ENCODE measurements at regions not wholly inside any gene's neighbourhood (a gene's known extent, or its start where the extent isn't known, plus 50 kb on each side); places are given as distances from the start of the nearest gene placed in this dataset.
A peak's percentile ranks its signal among the peaks of the same experiment; 100 is the strongest.

DNA sequence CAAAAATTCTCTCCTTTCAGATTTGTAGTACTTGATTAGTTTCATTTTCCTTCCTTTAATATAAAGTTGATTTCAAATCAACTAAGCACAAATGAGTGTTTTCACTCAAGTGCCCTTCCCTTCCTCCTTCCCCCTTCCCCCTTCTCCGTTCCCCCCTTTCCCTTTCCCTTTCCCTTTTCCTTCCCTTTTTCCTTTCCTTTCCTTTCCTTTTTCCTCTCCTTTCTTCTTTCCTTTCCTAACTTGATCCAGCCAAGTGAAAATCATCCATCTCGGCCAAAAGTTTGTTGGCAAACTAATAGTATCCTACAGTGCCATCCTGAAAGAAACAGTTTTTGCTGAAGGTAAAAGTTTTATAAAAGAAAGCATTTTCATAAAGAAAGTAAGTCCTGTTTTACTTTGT, 85.3 kb upstream of the CD180 start:
- no peak overlapping the region for H3K4me3 Mint-ChIP-seq
- no peaks in the 10 kb centered on the region for H3K9me3 Mint-ChIP-seq
- no peak overlapping the region for H3K27ac Mint-ChIP-seq
- peaks cover 8% of the 10 kb centered on the region; the same call in 1 of the 2 replicates for H3K27me3 Mint-ChIP-seq (ENCODE audit: insufficient read depth)
- DNase-seq, result no peak
- H3K4me1 Mint-ChIP-seq (ENCODE audit: low read depth), result peaks cover 15% of the 10 kb centered on the region
- TF ChIP-seq, protein P1, sequence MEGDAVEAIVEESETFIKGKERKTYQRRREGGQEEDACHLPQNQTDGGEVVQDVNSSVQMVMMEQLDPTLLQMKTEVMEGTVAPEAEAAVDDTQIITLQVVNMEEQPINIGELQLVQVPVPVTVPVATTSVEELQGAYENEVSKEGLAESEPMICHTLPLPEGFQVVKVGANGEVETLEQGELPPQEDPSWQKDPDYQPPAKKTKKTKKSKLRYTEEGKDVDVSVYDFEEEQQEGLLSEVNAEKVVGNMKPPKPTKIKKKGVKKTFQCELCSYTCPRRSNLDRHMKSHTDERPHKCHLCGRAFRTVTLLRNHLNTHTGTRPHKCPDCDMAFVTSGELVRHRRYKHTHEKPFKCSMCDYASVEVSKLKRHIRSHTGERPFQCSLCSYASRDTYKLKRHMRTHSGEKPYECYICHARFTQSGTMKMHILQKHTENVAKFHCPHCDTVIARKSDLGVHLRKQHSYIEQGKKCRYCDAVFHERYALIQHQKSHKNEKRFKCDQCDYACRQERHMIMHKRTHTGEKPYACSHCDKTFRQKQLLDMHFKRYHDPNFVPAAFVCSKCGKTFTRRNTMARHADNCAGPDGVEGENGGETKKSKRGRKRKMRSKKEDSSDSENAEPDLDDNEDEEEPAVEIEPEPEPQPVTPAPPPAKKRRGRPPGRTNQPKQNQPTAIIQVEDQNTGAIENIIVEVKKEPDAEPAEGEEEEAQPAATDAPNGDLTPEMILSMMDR (IDR thresholded peaks at IDR 0.05), result no peak
- no peaks in the 10 kb centered on the region for H3K36me3 Mint-ChIP-seq (ENCODE audit: low read depth)

DNA sequence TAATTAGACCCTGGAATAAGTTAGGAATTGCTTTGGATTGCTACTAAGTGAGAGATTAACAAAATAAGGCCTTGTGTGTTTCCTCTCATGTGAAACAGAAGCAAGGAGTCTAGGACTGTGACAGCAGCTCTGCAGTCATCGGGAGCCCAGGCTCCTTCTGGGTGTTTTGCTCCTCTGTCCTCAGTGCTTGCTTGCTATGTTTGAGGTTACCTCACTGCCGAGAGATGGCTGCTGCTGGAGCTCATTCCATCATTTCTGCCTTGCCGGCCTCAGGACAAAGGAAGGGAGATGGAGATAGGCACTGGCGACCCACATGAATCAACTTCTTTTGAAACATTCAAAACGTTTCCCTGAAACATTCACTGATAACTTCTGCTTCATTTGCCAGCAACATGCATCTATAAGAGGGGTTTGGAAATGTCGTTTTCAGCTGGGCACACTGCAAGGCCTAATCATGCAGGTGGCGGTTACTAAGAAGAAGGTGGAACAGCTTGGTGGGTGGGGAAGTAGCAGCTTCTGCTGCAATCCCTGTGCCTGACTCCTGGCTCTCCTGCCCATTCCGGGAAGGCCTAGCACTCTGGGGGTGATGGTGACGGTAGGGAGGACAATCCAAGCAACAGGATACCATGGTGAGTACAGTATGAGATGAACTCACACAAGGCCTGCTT, 77.2 kb upstream of the CD180 start:
- Mint-ChIP-seq H3K36me3 (ENCODE audit: low read depth) (no peaks in the 10 kb centered on the region), H3K27ac (no peak overlapping the region)
- DNase-seq, result no peak

GRCh38 chr5:67272453-67273130, 76.0 kb upstream of the CD180 start:
- peaks cover 20% of the 10 kb centered on the region for H3K4me1 Mint-ChIP-seq (ENCODE audit: low read depth)
- H3K36me3 Mint-ChIP-seq (ENCODE audit: low read depth), result no peaks in the 10 kb centered on the region
- no peak overlapping the region for H3K4me3 Mint-ChIP-seq
- no peak for DNase-seq
- TF ChIP-seq, protein P1 (IDR thresholded peaks at IDR 0.05), result no peak
- H3K9me3 Mint-ChIP-seq, result no peaks in the 10 kb centered on the region
- H3K27ac Mint-ChIP-seq, result no peak overlapping the region
- H3K27me3 Mint-ChIP-seq (ENCODE audit: insufficient read depth), result no peaks in the 10 kb centered on the region; the same call in 1 of the 2 replicates

More for the DNA sequence above, 77.2 kb upstream of the CD180 start:
- Mint-ChIP-seq H3K9me3 (no peaks in the 10 kb centered on the region), H3K4me1 (ENCODE audit: low read depth) (peaks cover 20% of the 10 kb centered on the region), H3K27me3 (ENCODE audit: insufficient read depth) (peaks cover 5% of the 10 kb centered on the region), H3K4me3 (no peak overlapping the region)
- TF ChIP-seq, protein P1 (IDR thresholded peaks at IDR 0.05), result no peak

- Mint-ChIP-seq H3K9me3 (no peaks in the 10 kb centered on the region), H3K27me3 (ENCODE audit: insufficient read depth) (no peaks in the 10 kb centered on the region; the same call in 1 of the 2 replicates), H3K4me3 (no peak overlapping the region), H3K4me1 (ENCODE audit: low read depth) (peaks cover 16% of the 10 kb centered on the region), H3K27ac (no peak overlapping the region), H3K36me3 (ENCODE audit: low read depth) (no peaks in the 10 kb centered on the region; the same call in 1 of the 2 replicates)
- TF ChIP-seq, protein P1 (IDR thresholded peaks at IDR 0.05), result no peak
- peak; percentile 88 for DNase-seq
Observed at GRCh38 chr5:67268231-67269021, 71.8 kb upstream of the CD180 start.

- Mint-ChIP-seq H3K36me3 (ENCODE audit: low read depth) (no peaks in the 10 kb centered on the region; the same call in 1 of the 2 replicates), H3K4me1 (ENCODE audit: low read depth) (peaks cover 9% of the 10 kb centered on the region), H3K4me3 (no peak overlapping the region), H3K27me3 (ENCODE audit: insufficient read depth) (no peaks in the 10 kb centered on the region; the same call in 1 of the 2 replicates), H3K27ac (no peak overlapping the region), H3K9me3 (no peaks in the 10 kb centered on the region)
- no peak for DNase-seq
- TF ChIP-seq, protein P1 (IDR thresholded peaks at IDR 0.05), result no peak
Observed at GRCh38 chr5:67267512-67268216, 71.1 kb upstream of the CD180 start.

Measured in HFFc6 (cell line).